NCI-H128 (cell line): ENCODE measurements at regions not wholly inside any gene's neighbourhood (a gene's known extent, or its start where the extent isn't known, plus 50 kb on each side); places are given as distances from the start of the nearest gene placed in this dataset.
"Not testable (repeated sequence)": the region's sequence is repeated elsewhere in the genome, so short reads cannot be mapped to it uniquely, and the experiment has no call there.

Source experiments
- DNase-seq: peaks from one replicate; lab custom pipeline; 2025; ENCODE audit not compliant: unreplicated experiment; lab: John Stamatoyannopoulos, UW

- DNase-seq = no peak
Observed at GRCh38 chr16:88329726-88330700, 52.7 kb upstream of the ZNF469 start.

GRCh38 chr16:88330971-88331890 is 51.5 kb upstream of the ZNF469 start:
- no peak for DNase-seq

GRCh38 chr16:88331989-88332920 is 50.5 kb upstream of the ZNF469 start:
- no peak for DNase-seq

DNA sequence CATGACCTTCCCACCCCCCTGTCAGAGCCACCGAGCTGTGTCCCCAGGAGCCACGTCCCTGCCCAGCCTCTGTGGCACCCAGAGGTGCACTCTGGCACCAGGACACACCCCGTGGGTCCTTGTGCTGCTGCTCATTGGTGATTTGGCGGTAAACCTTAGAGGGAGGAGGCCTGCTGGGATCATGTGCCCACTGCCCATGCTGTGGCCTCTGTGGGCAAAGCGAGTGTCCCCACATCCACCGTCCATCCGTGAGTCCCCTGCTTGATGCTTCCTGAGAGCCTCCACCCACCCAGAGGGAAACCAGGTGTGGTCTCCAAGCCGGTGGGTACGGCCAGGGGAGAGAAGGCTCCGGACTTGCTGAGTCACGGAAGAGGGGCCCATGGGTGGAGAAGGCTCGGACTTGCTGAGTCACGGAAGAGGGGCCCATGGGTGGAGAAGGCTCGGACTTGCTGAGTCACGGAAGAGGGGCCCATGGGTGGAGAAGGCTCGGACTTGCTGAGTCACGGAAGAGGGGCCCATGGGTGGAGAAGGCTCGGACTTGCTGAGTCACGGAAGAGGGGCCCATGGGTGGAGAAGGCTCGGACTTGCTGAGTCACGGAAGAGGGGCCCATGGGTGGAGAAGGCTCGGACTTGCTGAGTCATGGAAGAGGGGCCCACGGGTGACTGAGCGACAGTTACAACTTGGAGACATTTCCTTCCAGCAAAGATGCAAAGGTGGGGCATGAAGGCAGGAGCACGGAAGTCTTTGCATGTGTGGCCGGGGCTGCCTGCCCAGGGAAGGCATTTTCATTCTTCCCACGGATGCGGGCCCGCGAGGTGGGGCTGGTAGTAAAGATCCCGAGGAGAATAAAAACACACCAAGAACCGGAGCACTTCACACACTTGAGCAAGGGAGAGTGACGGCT is 49.6 kb upstream of the ZNF469 start:
- not testable (repeated sequence) for DNase-seq
